ENCODE measurements at regions not wholly inside any gene's neighbourhood (a gene's known extent, or its start where the extent isn't known, plus 50 kb on each side); places are given as distances from the start of the nearest gene placed in this dataset.

- no peak for TF ChIP-seq ZNF274 (IDR thresholded peaks at IDR 0.05; ENCODE audit: low read depth, low read length)
- no peak for TF ChIP-seq TCF7L2 (IDR thresholded peaks at IDR 0.05; ENCODE audit: borderline replicate concordance, extremely low read depth, insufficient read depth, insufficient read length)
- TF ChIP-seq CEBPB (IDR thresholded peaks at IDR 0.05; ENCODE audit: low read depth), result no peak
Observed at GRCh38 chrX:67044029-67044653, 405.3 kb upstream of the EDA2R start (continued).

- Histone ChIP-seq H3K79me2 (ENCODE audit: insufficient read depth, low read length) (no peaks in the 10 kb centered on the region), H4K20me1 (ENCODE audit: insufficient read depth) (no peaks in the 10 kb centered on the region), H3K36me3 (ENCODE audit: control insufficient read depth in 1 of 2, insufficient read depth in 2 of 2, low read length in 2 of 2) (no peaks in the 10 kb centered on the region), H3K9ac (ENCODE audit: low read length) (no peak overlapping the region), H2AFZ (ENCODE audit: low read depth, low read length, poor library complexity, severe bottlenecking) (no peak overlapping the region), H3K27me3 (ENCODE audit: insufficient read depth, low read length) (no peaks in the 10 kb centered on the region), H3K4me3 (replicated peaks in 1 of 2; ENCODE audit: low read depth in 1 of 2, low read length in 2 of 2) (no peak overlapping the region), H3K4me1 (ENCODE audit: control insufficient read depth in 1 of 2, insufficient read depth in 2 of 2, low read length in 2 of 2) (no peaks in the 10 kb centered on the region), H3K4me2 (ENCODE audit: low read length) (no peak overlapping the region), H3K27ac (ENCODE audit: low read depth, low read length) (no peak overlapping the region), H3K9me2 (ENCODE audit: insufficient read depth) (no peaks in the 10 kb centered on the region), H3K9me3 (ENCODE audit: control insufficient read depth in 1 of 2, insufficient read depth in 1 of 2, low read depth in 1 of 2, low read length in 2 of 2) (no peaks in the 10 kb centered on the region)
- POLR2A ChIA-PET, result no interaction called here
- ATAC-seq (no peak), DNase-seq (ENCODE audit: low read depth, low spot score) (no peak)
- CTCF ChIA-PET, result no interaction called here
- RAD21 ChIA-PET (ENCODE audit: low non-redundant PET in 1 of 2, low total read pairs in 2 of 2, uncharacterized antibody in 2 of 2, unreplicated experiment in 2 of 2), result no interaction called here
- intact Hi-C loops (cut with micrococcal nuclease), result no loop called here
- BruUV-seq (replicated peaks), result no TSS peak
- TF ChIP-seq EGR1 (IDR thresholded peaks at IDR 0.05; ENCODE audit: low read depth) (no peak), ATF3 (IDR thresholded peaks at IDR 0.05) (no peak), FOSL1 (IDR thresholded peaks at IDR 0.05; ENCODE audit: low read depth) (no peak), EZH2phosphoT487 (IDR thresholded peaks at IDR 0.05; ENCODE audit: borderline replicate concordance) (no peak)
Observed at GRCh38 chrX:67004451-67004850, 365.6 kb upstream of the EDA2R start.

- RAD21 ChIA-PET (ENCODE audit: low non-redundant PET in 1 of 2, low total read pairs in 2 of 2, uncharacterized antibody in 2 of 2, unreplicated experiment in 2 of 2), result no interaction called here
Observed at GRCh38 chrX:66994729-66995128, 355.9 kb upstream of the EDA2R start.

More at GRCh38 chrX:66994729-66995128, 355.9 kb upstream of the EDA2R start:
- no peaks in the 10 kb centered on the region for H3K9me3 ChIP-seq (ENCODE audit: control insufficient read depth in 1 of 2, insufficient read depth in 1 of 2, low read depth in 1 of 2, low read length in 2 of 2)
- H4K20me1 ChIP-seq (ENCODE audit: insufficient read depth), result no peaks in the 10 kb centered on the region
- ATAC-seq, result no peak
- no TSS peak for BruUV-seq (replicated peaks)
- no peak for DNase-seq (ENCODE audit: low read depth, low spot score)
- no peak overlapping the region for H3K27ac ChIP-seq (ENCODE audit: low read depth, low read length)
- intact Hi-C loops (cut with micrococcal nuclease), result no loop called here
- ChIA-PET CTCF (no interaction called here), POLR2A (no interaction called here)
- no peak overlapping the region for H3K9ac ChIP-seq (ENCODE audit: low read length)
- H3K4me3 ChIP-seq (replicated peaks in 1 of 2; ENCODE audit: low read depth in 1 of 2, low read length in 2 of 2), result no peak overlapping the region
- no peaks in the 10 kb centered on the region for H3K36me3 ChIP-seq (ENCODE audit: control insufficient read depth in 1 of 2, insufficient read depth in 2 of 2, low read length in 2 of 2)
- H3K4me1 ChIP-seq (ENCODE audit: control insufficient read depth in 1 of 2, insufficient read depth in 2 of 2, low read length in 2 of 2), result no peaks in the 10 kb centered on the region
- H3K79me2 ChIP-seq (ENCODE audit: insufficient read depth, low read length), result no peaks in the 10 kb centered on the region
- no peak overlapping the region for H2AFZ ChIP-seq (ENCODE audit: low read depth, low read length, poor library complexity, severe bottlenecking)
- no peak overlapping the region for H3K4me2 ChIP-seq (ENCODE audit: low read length)
- H3K9me2 ChIP-seq (ENCODE audit: insufficient read depth), result no peaks in the 10 kb centered on the region
- no peak for TF ChIP-seq YY1 (IDR thresholded peaks at IDR 0.05; ENCODE audit: extremely low read depth, insufficient replicate concordance, low read depth, low read length)
- no peak for TF ChIP-seq SP1 (IDR thresholded peaks at IDR 0.05; ENCODE audit: low read depth)
- no peak for TF ChIP-seq ZBTB33 (IDR thresholded peaks at IDR 0.05; ENCODE audit: extremely low read depth, insufficient replicate concordance, low read length)
- TF ChIP-seq ATF3 (IDR thresholded peaks at IDR 0.05), result no peak
- H3K27me3 ChIP-seq (ENCODE audit: insufficient read depth, low read length), result no peaks in the 10 kb centered on the region

Measured in HCT116 (cell line).